GM19372 (cell line): ENCODE measurements at regions not wholly inside any gene's neighbourhood (a gene's known extent, or its start where the extent isn't known, plus 50 kb on each side); places are given as distances from the start of the nearest gene placed in this dataset.

Source experiments
- ATAC-seq: cut with Tn5 transposase; IDR thresholded peaks from one replicate; pipeline ENCODE4 v1.9.1; 2021; ENCODE audit warnings: mild to moderate bottlenecking, low read depth, moderate library complexity; ENCODE audit not compliant: unreplicated experiment

DNA sequence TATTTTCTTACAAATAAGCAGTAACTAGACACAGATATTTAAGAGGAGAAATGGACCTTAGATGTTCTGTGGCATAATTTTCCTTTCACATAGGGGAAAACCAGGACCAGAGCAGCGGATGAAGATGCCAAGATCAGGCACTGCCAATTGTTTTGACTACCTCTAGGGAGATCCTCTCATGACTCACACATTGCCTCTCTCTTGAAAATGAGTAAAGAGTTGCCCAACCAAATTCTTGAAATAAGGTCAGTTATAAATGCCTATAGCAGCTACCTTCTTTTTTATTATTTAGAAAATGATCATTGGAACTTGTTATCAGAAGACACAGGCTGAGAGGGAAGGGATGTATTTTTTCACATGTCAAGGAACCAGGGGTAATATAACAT lies 263.4 kb upstream of the PLEKHG7 start:
- ATAC-seq: no peak

DNA sequence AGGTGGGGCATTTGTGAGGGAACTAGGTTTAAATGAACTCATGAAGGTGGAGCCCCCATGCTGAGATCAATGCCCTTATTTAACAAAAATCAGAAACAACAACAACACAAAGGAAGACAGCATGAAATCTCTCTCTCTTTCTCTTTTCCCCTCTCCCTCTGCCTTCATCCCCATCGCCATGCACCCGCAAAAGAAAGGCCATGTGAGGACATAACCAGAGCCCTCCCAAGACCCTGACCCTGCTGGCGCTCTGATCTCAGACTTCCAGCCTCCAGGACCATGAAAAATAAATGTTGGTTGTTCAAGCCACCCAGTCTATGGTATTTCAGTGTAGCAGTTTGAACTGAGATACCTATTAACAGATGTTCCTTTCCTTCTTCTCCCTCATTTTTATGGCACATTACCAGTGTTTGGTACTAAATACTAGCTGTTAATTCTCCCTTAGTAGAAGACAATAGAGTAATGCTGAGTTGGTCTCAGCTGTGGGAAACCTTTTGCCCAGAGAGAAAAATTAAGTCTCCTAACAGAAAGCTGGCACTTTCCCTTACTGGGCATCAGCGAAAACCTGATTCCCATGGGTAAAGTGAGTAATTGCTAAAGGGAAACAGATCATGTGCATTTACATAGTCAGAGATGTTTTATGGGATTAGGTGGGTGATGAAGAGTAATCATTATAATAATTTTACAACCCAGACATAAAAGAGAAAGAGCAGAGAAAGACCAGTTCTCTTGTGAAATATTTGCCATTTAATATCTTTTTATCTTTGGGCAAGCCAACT lies 264.0 kb upstream of the PLEKHG7 start:
- ATAC-seq: no peak

GRCh38 chr12:92437452-92437851 lies 265.3 kb upstream of the PLEKHG7 start:
- ATAC-seq: no peak

- no peak for ATAC-seq
Measured at GRCh38 chr12:92436856-92437255, 265.9 kb upstream of the PLEKHG7 start.

DNA sequence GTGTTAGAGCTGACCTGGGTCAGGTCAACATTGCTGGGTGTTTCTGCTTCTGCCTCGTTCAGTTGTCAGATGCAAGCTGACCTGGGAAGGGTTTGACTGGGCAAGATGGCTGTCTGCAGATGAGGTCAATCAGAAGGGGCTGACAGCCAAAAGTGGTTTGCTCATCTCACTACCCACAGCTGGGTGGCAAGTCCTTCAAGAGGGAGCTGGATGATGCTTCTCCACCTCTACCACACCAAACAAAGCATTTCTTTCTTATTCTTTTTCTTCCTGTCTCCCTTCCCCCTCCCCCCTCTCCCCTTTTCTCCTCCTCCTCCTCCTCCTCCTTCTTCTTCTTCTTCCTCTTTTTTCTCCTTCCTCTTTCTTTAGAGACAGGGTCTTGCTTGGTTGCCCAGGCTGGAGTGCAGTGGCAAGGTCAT lies 268.2 kb upstream of the PLEKHG7 start:
- ATAC-seq: no peak

DNA sequence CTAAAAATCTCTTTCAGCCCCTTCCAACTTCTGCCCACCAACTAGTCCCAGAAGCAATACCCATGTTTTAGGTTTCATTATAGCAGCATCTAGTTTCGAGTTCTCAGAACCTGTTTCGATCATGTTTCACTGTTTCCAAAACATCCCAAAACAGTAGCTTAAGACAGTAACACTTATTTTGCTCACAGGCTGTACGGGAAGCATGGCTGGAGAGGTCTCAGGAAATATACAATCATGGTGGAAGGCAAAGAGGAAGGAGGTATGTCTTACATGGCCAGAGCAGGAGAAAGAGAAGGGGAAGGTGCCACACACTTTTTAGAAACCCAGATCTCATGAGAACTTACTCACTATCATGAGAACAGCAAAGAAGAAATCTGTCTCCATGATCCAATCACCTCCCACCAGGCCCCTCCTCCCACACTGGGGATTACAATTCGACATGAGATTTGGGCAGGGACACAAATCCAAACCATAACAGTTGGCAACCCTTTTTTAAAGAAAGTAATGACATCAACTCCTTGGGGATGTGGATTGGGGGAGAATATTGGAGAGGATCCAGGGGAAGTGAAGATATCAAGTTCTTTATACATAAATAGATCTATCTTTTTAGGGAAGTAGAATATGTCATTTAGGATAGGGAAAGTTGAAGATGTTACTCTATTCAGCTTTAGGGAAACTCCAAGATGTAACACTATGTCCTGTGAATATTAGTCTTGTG lies 269.9 kb upstream of the PLEKHG7 start:
- peak; percentile 80 for ATAC-seq

DNA sequence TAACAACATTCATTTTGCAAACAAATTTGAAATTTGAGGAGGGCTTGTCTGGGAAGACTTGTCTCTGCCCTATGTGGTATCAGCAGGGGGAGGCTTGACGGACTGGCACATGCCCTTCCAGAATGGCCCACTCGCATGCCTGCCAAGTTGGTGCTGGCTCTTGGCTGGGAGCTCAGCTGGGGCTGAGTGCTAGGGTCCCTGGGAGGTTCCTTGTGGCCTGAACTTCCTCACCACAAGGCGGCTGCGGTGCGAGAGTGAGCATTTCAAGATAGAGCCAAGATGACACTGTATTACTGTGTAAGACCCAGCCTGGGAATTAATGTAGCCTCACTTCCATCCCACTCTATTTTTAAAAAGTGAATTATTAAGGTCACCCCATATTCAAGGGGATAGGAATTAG lies 271.6 kb upstream of the PLEKHG7 start:
- peak; percentile 47 for ATAC-seq

- ATAC-seq: no peak
Measured at GRCh38 chr12:92426332-92426731, 276.5 kb upstream of the PLEKHG7 start.

- no peak for ATAC-seq
Measured at GRCh38 chr12:92425165-92425564, 277.6 kb upstream of the PLEKHG7 start.

DNA sequence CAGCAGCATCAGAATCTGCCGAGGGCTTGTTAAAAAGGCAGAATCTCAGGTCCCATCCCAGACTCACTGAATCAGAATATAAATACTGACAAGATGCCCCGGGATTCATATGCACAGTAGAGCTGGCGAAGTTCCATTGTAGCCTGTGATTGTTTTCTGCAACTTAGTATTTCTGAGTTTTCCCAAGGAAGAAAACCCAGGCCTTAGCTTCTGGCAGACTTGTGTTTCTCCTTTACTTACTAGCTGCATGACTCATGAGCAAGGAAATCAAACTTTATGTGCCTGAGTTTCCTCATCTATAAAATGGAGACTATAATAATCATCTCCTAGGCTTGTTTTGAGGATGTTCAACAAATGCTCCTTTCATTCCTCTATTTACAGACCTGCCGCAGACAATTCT lies 278.5 kb upstream of the PLEKHG7 start:
- ATAC-seq: no peak

DNA sequence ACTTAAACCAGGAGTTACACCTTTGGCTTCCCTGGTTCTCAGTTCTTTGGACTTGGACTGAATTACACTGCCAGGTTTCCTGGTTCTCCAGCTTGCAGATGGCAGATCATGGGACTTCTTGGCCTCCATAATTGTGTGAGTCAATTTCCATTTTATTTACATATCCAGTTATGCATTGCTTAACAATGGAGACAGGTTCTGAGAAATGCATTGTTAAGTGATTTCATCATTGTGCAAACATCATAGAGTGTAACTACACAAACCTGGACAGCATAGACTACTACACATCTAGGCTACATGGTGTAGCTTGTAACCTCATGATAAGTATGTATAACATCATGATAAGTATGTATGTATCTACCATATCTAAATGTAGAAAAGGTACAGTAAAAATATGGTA lies 276.1 kb upstream of the BTG1 start:
- no peak for ATAC-seq

DNA sequence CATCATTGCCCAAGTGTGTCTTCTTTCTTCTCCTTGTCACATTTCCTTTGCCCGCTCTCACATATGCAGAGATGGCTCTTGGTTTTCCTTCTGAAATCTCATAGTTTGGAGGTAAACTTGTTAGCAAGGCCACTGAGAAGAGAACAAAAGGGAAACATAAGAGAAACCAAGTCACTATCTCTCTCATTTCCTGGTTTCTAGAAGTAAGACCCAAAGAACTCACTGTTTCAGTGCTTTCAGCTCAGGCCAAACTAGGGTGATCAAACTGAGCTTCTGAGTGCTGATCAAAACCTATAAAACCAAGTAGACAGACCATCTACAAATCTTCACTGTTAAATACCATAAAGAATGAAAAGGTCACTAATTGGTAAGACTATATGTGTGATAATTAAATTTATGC lies 275.4 kb upstream of the BTG1 start:
- no peak for ATAC-seq

DNA sequence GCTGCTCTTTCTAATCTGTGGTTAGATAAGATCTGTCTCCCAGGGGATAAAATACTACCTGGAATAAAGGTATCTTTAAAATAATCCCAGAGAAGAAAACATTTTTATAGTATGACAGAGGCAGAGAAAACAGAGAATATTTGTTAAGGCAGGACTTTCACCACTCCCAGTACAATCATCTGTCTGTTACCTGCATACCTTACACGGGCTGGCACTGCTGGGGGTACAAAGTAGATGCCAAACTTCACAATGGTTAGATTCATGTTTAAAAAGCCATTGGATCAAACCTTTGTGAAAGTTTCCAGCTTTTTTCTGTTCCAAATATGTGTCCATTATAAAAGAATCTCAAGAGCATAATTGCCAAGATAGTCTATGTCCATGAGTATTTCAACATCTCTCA lies 273.6 kb upstream of the BTG1 start:
- no peak for ATAC-seq

- no peak for ATAC-seq
Measured at GRCh38 chr12:92418381-92418780, 272.7 kb upstream of the BTG1 start.

- ATAC-seq: no peak
Measured at GRCh38 chr12:92417373-92417772, 271.7 kb upstream of the BTG1 start.

GRCh38 chr12:92416385-92416812 lies 270.8 kb upstream of the BTG1 start:
- ATAC-seq: no peak

GRCh38 chr12:92414170-92415070 lies 268.8 kb upstream of the BTG1 start:
- ATAC-seq: no peak

DNA sequence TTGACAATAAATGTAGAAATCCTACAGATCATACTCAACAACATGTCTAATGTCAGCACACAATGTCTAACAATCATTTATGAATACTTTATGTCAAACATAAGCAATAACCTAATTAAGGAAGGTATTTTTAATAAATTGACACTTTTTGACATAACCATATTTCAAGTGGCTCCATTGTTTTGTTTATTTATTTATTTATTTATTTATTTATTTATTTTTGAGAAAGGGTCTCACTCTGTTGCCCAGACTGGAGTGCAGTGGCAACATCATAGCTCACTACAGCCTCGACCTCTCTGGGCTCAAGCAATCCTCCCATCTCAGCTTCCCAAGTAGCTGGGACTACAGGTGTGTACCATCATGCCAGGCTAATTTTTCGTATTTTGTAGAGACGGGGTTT lies 267.6 kb upstream of the BTG1 start:
- ATAC-seq: no peak

DNA sequence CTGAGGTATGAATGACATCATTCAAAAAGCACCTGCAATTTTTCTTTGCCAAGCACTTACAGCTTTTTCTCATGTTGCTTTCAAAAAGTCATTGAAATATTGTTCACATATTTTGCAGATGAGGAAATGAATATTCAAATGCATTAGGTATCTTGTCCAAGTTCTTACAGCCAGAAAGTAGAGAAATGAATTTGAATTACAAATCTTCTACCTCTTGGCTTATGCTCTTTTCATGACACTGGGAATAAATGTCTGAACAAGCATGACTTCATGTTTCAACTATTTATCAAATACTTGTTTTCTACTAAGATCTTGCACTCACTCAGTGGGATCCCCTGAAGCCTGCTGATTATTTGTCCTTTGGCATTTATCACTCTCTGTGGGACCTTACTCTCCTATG lies 267.2 kb upstream of the BTG1 start:
- no peak for ATAC-seq

DNA sequence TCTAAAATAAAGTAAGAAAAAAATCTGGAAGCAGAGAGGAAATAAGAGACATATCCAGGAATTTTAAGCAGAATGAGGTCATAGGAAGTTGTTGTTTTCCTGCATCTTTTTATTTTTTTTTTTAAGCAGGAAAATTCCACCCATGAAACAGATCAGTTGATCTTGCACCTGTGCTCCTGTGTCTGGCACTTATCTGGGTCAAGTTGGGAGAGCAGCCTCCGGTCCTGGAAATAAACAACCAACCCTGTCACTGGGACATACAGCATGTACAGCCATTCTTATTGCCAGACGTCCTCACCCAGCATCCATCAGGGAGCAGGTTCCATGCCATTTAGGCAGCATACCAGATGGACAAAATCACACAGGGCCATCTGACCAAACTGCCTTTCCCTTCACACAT lies 266.0 kb upstream of the BTG1 start:
- no peak for ATAC-seq
